Breast epithelium (tissue), 4 donors: ENCODE measurements at regions not wholly inside any gene's neighbourhood (a gene's known extent, or its start where the extent isn't known, plus 50 kb on each side); places are given as distances from the start of the nearest gene placed in this dataset.

ENCODE experiments used
- DNase-seq, 2 donors: peaks; one replicate each; pipeline ENCODE4 v3.0.0-alpha.2; 2019; ENCODE audit warnings: low spot score in 2 of 2
- H3K27ac ChIP-seq, 2 donors: fragments of 200-600 bp; sonication (generic) in 1 of 2; one replicate each; pipeline ENCODE4 v1.5.1; 2016 to 2019; ENCODE audit warnings: mild to moderate bottlenecking in 1 of 2
- H3K27me3 ChIP-seq, 2 donors: fragments of 200-600 bp; sonication (generic) in 1 of 2; one replicate each; pipeline versions ENCODE4 v1.5.1 to v1.6.0; 2017 to 2019; ENCODE audit warnings: control low read depth in 1 of 2, mild to moderate bottlenecking in 1 of 2
- H3K36me3 ChIP-seq: fragments of 200-600 bp; one replicate; pipeline ENCODE4 v1.5.1; 2019
- H3K4me1 ChIP-seq, 2 donors: fragments of 200-600 bp; sonication (generic); one replicate each; pipeline ENCODE4 v1.5.1; 2016 to 2019; ENCODE audit warnings: control low read depth in 1 of 2
- H3K4me3 ChIP-seq, 3 donors: fragments of 200-600 bp; sonication (generic); 1 replicate in 2 of 3; 2 replicates in 1 of 3; pipeline ENCODE4 v1.5.1; 2016 to 2019; ENCODE audit warnings: mild to moderate bottlenecking in 3 of 3, moderate library complexity in 2 of 3
- H3K9me3 ChIP-seq, 2 donors: fragments of 200-600 bp; sonication (generic) in 1 of 2; one replicate each; pipeline ENCODE4 v1.5.1; 2016 to 2019; ENCODE audit warnings: control low read depth in 1 of 2
- POLR2A ChIP-seq: fragments of 450-650 bp; IDR thresholded peaks from one replicate; pipeline ENCODE4 v1.6.1; 2016; ENCODE audit warnings: antibody characterized with exemption, mild to moderate bottlenecking, moderate library complexity
- POLR2AphosphoS5 ChIP-seq, 3 donors: sonication (generic); formaldehyde crosslinking; IDR thresholded peaks; one replicate each; pipeline ENCODE4 v1.6.1; 2017; ENCODE audit warnings: antibody characterized with exemption in 3 of 3
- intact Hi-C: fragments of 100-400 bp; cut with DNase I; formaldehyde crosslinking; loops from one replicate; pipeline ENCODE4 v1.15.1; 2023; ENCODE audit warnings: low total_unique reads
- TF ChIP-seq, protein P1 (sequence below), 3 donors: fragments of 450-650 bp; IDR thresholded peaks; one replicate each; pipeline ENCODE4 v1.5.1; 2016 to 2017; ENCODE audit warnings: antibody characterized with exemption in 3 of 3, mild to moderate bottlenecking in 3 of 3, moderate library complexity in 3 of 3

DNA sequence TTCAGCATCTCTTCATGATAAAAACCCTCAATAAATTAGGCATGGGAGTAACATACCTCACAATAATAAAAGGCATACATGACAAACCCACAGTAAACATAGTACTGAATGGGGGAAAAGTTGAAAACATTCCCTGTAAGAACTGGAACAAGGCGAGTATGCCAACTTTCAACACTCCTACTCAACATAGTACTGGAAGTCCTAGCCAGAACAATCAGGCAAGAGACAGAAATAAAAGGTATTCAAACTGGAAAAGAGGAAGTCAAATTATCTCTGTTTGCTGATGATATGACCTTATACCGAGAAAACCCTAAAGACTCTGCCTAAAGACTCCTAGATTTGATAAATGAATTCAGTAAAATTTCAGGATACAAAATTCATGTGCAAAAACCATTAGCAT lies 167.6 kb downstream of the TMEM38B start:
- intact Hi-C loops = no loop called here
- no peak for DNase-seq
- no peaks in the 10 kb centered on the region for H3K27me3 ChIP-seq
- no peak overlapping the region for H3K27ac ChIP-seq
- H3K36me3 ChIP-seq = no peaks in the 10 kb centered on the region
- H3K4me1 ChIP-seq = no peaks in the 10 kb centered on the region
- TF ChIP-seq, protein P1, sequence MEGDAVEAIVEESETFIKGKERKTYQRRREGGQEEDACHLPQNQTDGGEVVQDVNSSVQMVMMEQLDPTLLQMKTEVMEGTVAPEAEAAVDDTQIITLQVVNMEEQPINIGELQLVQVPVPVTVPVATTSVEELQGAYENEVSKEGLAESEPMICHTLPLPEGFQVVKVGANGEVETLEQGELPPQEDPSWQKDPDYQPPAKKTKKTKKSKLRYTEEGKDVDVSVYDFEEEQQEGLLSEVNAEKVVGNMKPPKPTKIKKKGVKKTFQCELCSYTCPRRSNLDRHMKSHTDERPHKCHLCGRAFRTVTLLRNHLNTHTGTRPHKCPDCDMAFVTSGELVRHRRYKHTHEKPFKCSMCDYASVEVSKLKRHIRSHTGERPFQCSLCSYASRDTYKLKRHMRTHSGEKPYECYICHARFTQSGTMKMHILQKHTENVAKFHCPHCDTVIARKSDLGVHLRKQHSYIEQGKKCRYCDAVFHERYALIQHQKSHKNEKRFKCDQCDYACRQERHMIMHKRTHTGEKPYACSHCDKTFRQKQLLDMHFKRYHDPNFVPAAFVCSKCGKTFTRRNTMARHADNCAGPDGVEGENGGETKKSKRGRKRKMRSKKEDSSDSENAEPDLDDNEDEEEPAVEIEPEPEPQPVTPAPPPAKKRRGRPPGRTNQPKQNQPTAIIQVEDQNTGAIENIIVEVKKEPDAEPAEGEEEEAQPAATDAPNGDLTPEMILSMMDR (IDR thresholded peaks at IDR 0.05) = no peak
- TF ChIP-seq POLR2AphosphoS5 (IDR thresholded peaks at IDR 0.05) (no peak), POLR2A (no peak)
- H3K9me3 ChIP-seq = no peaks in the 10 kb centered on the region
- no peak overlapping the region for H3K4me3 ChIP-seq

DNA sequence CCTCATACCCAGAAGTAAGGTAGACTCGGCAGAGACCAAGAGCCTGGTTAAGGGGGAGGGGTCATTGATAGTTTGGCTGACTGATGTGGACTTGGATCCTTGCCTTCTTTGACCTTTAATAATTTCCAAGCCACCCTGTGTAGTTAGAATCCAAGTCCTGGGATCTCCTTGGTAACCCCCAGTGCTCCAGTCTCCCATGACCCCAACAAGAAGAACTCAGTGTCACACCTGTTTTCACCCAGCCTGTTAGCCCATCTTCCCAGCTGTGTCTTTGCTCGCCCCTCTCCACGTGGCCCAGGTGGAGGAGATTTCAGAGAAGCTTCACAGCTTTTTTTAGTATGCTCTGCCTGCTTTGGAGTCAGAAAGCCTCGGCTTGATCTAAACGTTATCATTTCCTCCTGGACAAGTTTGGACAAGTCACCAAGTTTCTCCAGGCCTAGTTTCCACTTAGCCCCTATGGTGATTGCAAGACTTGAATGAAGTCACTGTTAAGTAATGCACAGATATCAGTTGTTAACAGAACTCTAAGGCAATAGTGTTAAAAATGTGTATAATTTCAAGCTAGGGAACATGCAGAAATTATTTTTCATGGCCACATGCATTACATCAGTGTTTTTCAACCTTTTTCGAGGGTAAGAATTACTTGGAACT lies 170.0 kb downstream of the TMEM38B start:
- Histone ChIP-seq H3K4me1 (no peaks in the 10 kb centered on the region), H3K4me3 (no peak overlapping the region), H3K27me3 (no peaks in the 10 kb centered on the region), H3K36me3 (no peaks in the 10 kb centered on the region), H3K27ac (no peak overlapping the region), H3K9me3 (no peaks in the 10 kb centered on the region)
- DNase-seq = no peak
- no peak for TF ChIP-seq POLR2A
- no peak for TF ChIP-seq POLR2AphosphoS5 (IDR thresholded peaks at IDR 0.05)
- TF ChIP-seq, protein P1 (IDR thresholded peaks at IDR 0.05) = no peak
- intact Hi-C loops = no loop called here

DNA sequence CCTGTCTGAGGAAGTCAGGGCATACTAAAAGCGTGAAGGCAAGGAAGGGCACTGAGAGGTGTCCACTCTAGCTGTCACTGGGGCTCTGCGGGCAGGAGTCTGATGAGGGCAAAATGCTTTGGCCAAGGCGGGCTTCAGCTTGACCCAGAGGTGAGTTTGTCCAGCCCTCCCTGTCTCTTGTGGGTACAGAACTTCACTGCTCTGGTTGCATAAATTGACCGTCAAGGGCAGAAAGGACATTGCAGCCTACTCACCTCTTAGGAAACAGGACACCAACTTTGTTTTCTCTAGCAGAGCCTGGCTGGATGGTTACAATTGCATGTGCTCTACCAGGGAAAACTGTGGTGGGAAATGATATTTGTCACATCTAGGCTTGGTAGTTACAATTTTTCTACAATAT lies 170.9 kb downstream of the TMEM38B start:
- TF ChIP-seq POLR2AphosphoS5 (IDR thresholded peaks at IDR 0.05) = no peak
- TF ChIP-seq, protein P1 (IDR thresholded peaks at IDR 0.05) = no peak
- TF ChIP-seq POLR2A = no peak
- Histone ChIP-seq H3K4me3 (no peak overlapping the region), H3K9me3 (no peaks in the 10 kb centered on the region), H3K27me3 (no peaks in the 10 kb centered on the region), H3K27ac (no peak overlapping the region), H3K36me3 (no peaks in the 10 kb centered on the region), H3K4me1 (no peaks in the 10 kb centered on the region)
- no peak for DNase-seq
- intact Hi-C loops = no loop called here

DNA sequence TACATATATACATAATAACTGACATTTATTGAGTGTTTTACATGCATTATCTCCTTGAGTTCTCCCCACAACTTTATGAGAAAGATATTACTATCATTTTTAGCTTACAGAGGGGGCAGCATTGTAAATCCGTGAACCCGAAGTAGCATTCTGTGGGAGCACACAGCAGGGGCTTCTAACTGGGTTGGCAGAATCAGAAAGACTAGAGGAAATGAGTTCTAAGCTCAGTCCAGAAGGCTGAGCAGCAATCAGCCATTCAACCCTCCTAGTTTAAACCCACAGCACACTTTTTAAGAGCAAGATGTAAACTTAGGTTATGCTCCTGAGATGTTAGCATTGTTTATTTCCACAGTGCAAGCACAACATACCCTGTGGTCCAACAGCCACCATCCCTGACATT lies 177.2 kb downstream of the TMEM38B start:
- intact Hi-C loops = no loop called here
- no peaks in the 10 kb centered on the region for H3K9me3 ChIP-seq
- no peak overlapping the region for H3K4me3 ChIP-seq
- H3K27me3 ChIP-seq = no peaks in the 10 kb centered on the region
- H3K36me3 ChIP-seq = no peaks in the 10 kb centered on the region
- no peak overlapping the region for H3K27ac ChIP-seq
- no peaks in the 10 kb centered on the region for H3K4me1 ChIP-seq
- TF ChIP-seq POLR2A = no peak
- no peak for DNase-seq

DNA sequence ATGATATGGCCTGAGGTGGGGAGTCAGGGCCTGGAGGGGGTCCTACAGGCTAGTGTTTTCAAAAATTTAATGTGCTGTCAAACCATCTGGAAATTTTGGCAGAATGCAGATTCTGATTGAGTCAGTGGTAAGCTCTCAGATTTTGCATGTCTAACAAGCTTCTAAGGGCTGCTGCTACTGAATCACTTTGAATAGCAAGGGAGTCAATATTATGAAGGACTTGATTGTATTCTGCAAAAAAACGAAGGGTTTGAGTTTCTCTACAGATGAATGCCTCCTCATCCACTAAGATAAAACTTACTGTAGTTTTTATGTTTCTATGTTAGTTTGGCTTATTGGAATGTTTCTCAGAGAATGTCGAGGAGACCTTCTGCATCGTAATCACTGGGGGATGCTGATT lies 179.5 kb downstream of the TMEM38B start:
- Histone ChIP-seq H3K9me3 (no peaks in the 10 kb centered on the region), H3K27me3 (no peaks in the 10 kb centered on the region), H3K4me1 (no peaks in the 10 kb centered on the region), H3K36me3 (no peaks in the 10 kb centered on the region), H3K27ac (no peak overlapping the region), H3K4me3 (no peak overlapping the region)
- DNase-seq = no peak
- no peak for TF ChIP-seq POLR2AphosphoS5 (IDR thresholded peaks at IDR 0.05)
- TF ChIP-seq, protein P1 (IDR thresholded peaks at IDR 0.05) = no peak
- TF ChIP-seq POLR2A = no peak
- intact Hi-C loops = no loop called here

DNA sequence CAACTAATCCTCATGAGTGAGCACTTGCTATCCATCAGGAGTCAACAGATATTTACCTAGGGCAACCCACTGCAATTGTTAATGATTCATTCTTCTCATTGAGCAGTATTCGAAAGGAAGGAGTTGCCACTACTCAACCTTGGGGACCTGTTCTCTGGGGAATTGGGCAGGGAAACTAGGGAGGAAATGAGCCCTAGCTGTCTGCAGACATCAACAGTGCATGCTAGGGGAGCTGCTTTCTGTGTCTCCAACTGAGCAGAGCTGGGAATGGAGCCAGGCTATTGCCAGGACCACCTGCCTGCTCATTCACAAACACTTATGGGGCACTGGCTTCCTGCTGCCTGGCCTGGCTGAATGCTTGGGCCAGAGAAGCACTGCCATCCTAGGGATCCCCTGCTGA lies 183.4 kb downstream of the TMEM38B start:
- no peaks in the 10 kb centered on the region for H3K4me1 ChIP-seq
- no peaks in the 10 kb centered on the region for H3K36me3 ChIP-seq
- no peak overlapping the region for H3K4me3 ChIP-seq
- no peak for TF ChIP-seq POLR2A
- TF ChIP-seq POLR2AphosphoS5 (IDR thresholded peaks at IDR 0.05) = no peak
- TF ChIP-seq, protein P1 (IDR thresholded peaks at IDR 0.05) = no peak
- H3K27me3 ChIP-seq = no peaks in the 10 kb centered on the region
- H3K9me3 ChIP-seq = no peaks in the 10 kb centered on the region
- intact Hi-C loops = no loop called here
- DNase-seq = no peak
- no peak overlapping the region for H3K27ac ChIP-seq
